Caco-2 (cell line): ENCODE measurements at regions not wholly inside any gene's neighbourhood (a gene's known extent, or its start where the extent isn't known, plus 50 kb on each side); places are given as distances from the start of the nearest gene placed in this dataset.

Experiments used
- BruUV-seq: library from RNA; stranded (reverse); fragments of 400-500 nt; replicated peaks from 2 replicates; lab custom pipeline; 2021; lab: Mats Ljungman, UMichigan
- CTCF ChIA-PET: fragments of 300-600 bp; sonication (Branson Sonifier 250); formaldehyde crosslinking; loops from one replicate; lab custom pipeline; 2022; ENCODE audit warnings: antibody characterized with exemption; lab: Charles Lee
- POLR2A ChIA-PET: fragments of 300-600 bp; sonication (Branson Sonifier 250); formaldehyde crosslinking; loops from one replicate; lab custom pipeline; 2022; ENCODE audit warnings: antibody characterized with exemption; lab: Charles Lee
- DNase-seq, 2 experiments: peaks; one replicate each; pipeline versions ENCODE4 v3.0.0 to v3.0.0-alpha.2; 2020 to 2022
- H3K27me3 ChIP-seq: replicated peaks from 2 replicates; pipeline ENCODE4 v1.6.0; 2011; ENCODE audit warnings: low read length; ENCODE audit not compliant: control insufficient read depth, insufficient read depth
- H3K36me3 ChIP-seq: 2 replicates; pipeline ENCODE4 v1.5.1; 2011; ENCODE audit warnings: low read length; ENCODE audit not compliant: control insufficient read depth, insufficient read depth
- H3K4me1 ChIP-seq: fragments of 250-450 bp; sonication (Bioruptor Pico); 2 replicates; pipeline ENCODE4 v1.5.1; 2020; ENCODE audit warnings: mild to moderate bottlenecking
- H3K4me3 ChIP-seq: 2 replicates; pipeline ENCODE4 v1.5.1; 2011; ENCODE audit warnings: low read depth, mild to moderate bottlenecking, control low read depth, low read length
- H3K9me3 ChIP-seq: fragments of 250-450 bp; sonication (Bioruptor Pico); 2 replicates; pipeline ENCODE4 v1.5.1; 2020; ENCODE audit warnings: mild to moderate bottlenecking, moderate library complexity
- H3K27ac Mint-ChIP-seq: one replicate; pipeline ENCODE4 v1.8.0; 2022; ENCODE audit warnings: mixed read lengths; ENCODE audit not compliant: unreplicated experiment
- H3K27me3 Mint-ChIP-seq: one replicate; pipeline ENCODE4 v1.8.0; 2022; ENCODE audit warnings: mixed read lengths; ENCODE audit not compliant: insufficient read depth, unreplicated experiment
- H3K36me3 Mint-ChIP-seq: one replicate; pipeline ENCODE4 v1.8.0; 2022; ENCODE audit warnings: mild to moderate bottlenecking, mixed read lengths; ENCODE audit not compliant: insufficient read depth, unreplicated experiment
- H3K4me1 Mint-ChIP-seq: one replicate; pipeline ENCODE4 v1.8.0; 2022; ENCODE audit warnings: low read depth, mixed read lengths; ENCODE audit not compliant: unreplicated experiment
- H3K4me3 Mint-ChIP-seq: one replicate; pipeline ENCODE4 v1.8.0; 2022; ENCODE audit warnings: mild to moderate bottlenecking, moderate library complexity, mixed read lengths; ENCODE audit not compliant: unreplicated experiment
- H3K9me3 Mint-ChIP-seq: one replicate; pipeline ENCODE4 v1.8.0; 2022; ENCODE audit warnings: mixed read lengths; ENCODE audit not compliant: unreplicated experiment
- intact Hi-C: fragments of 100-400 bp; cut with micrococcal nuclease; formaldehyde crosslinking; loops from one replicate; pipeline ENCODE4 v1.10.0; 2022; ENCODE audit not compliant: unreplicated experiment
- TF ChIP-seq, protein P1 (sequence below), 2 experiments: fragments of 200-600 bp in 1 of 2; IDR thresholded peaks; 1 replicate in 1 of 2; 2 replicates in 1 of 2; pipeline versions ENCODE4 v1.5.1 to v1.8.0; 2011 to 2022; ENCODE audit warnings: antibody characterized with exemption in 1 of 2, control low read depth in 1 of 2, inconsistent platforms in 1 of 2, low read depth in 1 of 2, low read length in 1 of 2, mild to moderate bottlenecking in 1 of 2, moderate library complexity in 1 of 2; ENCODE audit not compliant: insufficient read depth in 1 of 2, severe bottlenecking in 1 of 2, unreplicated experiment in 1 of 2

DNA sequence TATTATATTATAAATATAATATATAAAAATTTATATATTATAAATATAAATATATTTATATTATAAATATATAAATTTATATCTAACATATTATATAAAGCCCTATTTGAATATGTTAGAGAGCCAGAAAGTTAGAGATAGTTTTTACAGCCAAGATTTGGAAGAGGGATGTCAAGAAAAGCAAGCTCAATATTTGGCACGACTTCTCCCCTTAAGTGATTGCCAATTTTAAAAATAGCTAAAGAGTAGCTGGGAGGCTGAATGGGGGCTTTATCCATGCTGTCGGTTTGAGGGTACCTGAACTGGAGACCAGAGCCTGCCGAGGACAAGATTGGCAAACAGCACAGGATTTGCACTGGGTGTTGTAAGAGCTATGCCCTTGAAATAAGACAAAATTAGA is 180.9 kb upstream of the GYPC start:
- H3K27ac Mint-ChIP-seq: no peak overlapping the region
- no peak overlapping the region for H3K4me3 ChIP-seq
- intact Hi-C loops: no loop called here
- no peaks in the 10 kb centered on the region for H3K36me3 ChIP-seq
- H3K9me3 Mint-ChIP-seq: no peaks in the 10 kb centered on the region
- no TSS peak for BruUV-seq
- POLR2A ChIA-PET: no interaction called here
- no peaks in the 10 kb centered on the region for H3K4me1 Mint-ChIP-seq
- CTCF ChIA-PET: no interaction called here
- H3K27me3 Mint-ChIP-seq: peaks cover 6% of the 10 kb centered on the region
- no peak for DNase-seq
- H3K9me3 ChIP-seq: no peaks in the 10 kb centered on the region
- no peaks in the 10 kb centered on the region for H3K4me1 ChIP-seq
- TF ChIP-seq, protein P1, sequence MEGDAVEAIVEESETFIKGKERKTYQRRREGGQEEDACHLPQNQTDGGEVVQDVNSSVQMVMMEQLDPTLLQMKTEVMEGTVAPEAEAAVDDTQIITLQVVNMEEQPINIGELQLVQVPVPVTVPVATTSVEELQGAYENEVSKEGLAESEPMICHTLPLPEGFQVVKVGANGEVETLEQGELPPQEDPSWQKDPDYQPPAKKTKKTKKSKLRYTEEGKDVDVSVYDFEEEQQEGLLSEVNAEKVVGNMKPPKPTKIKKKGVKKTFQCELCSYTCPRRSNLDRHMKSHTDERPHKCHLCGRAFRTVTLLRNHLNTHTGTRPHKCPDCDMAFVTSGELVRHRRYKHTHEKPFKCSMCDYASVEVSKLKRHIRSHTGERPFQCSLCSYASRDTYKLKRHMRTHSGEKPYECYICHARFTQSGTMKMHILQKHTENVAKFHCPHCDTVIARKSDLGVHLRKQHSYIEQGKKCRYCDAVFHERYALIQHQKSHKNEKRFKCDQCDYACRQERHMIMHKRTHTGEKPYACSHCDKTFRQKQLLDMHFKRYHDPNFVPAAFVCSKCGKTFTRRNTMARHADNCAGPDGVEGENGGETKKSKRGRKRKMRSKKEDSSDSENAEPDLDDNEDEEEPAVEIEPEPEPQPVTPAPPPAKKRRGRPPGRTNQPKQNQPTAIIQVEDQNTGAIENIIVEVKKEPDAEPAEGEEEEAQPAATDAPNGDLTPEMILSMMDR (IDR thresholded peaks at IDR 0.05; ENCODE audit: insufficient read depth in 1 of 2, low read depth in 1 of 2, low read length in 1 of 2, severe bottlenecking in 1 of 2, unreplicated experiment in 1 of 2): no peak
- H3K36me3 Mint-ChIP-seq: no peaks in the 10 kb centered on the region
- no peak overlapping the region for H3K4me3 Mint-ChIP-seq
- H3K27me3 ChIP-seq: no peaks in the 10 kb centered on the region

GRCh38 chr2:126476691-126477090 is 179.3 kb upstream of the GYPC start:
- POLR2A ChIA-PET: no interaction called here

DNA sequence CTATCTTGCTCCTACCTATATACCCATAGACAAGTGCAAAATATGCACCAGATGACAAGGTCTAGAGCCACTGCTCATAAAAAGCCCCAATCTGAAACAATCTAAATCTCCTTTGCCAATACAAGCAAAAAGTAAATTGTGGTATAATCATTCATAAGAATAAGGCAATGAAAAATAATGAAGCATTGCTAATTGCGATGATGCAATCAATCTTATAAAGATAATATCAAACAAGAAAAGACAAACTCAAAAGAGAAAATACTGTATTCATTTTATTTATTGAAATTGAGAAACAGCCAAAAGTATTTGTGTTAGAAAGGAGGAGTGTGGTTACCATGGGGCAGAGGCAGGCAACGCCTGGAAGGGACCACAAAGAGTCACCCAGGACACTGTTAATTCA is 175.9 kb upstream of the GYPC start:
- no TSS peak for BruUV-seq
- Histone ChIP-seq H3K4me3 (no peak overlapping the region), H3K36me3 (no peaks in the 10 kb centered on the region), H3K9me3 (no peaks in the 10 kb centered on the region), H3K27me3 (no peaks in the 10 kb centered on the region), H3K4me1 (no peaks in the 10 kb centered on the region)
- intact Hi-C loops: no loop called here
- Mint-ChIP-seq H3K4me3 (no peak overlapping the region), H3K9me3 (no peaks in the 10 kb centered on the region), H3K4me1 (no peaks in the 10 kb centered on the region), H3K27ac (no peak overlapping the region), H3K36me3 (no peaks in the 10 kb centered on the region), H3K27me3 (peaks cover 4% of the 10 kb centered on the region)
- ChIA-PET POLR2A (no interaction called here), CTCF (no interaction called here)
- TF ChIP-seq, protein P1 (IDR thresholded peaks at IDR 0.05; ENCODE audit: insufficient read depth in 1 of 2, low read depth in 1 of 2, low read length in 1 of 2, severe bottlenecking in 1 of 2, unreplicated experiment in 1 of 2): no peak
- DNase-seq: no peak

More at GRCh38 chr2:126476691-126477090, 179.3 kb upstream of the GYPC start:
- H3K27ac Mint-ChIP-seq: no peak overlapping the region
- no peak for DNase-seq
- no peaks in the 10 kb centered on the region for H3K9me3 Mint-ChIP-seq
- Histone ChIP-seq H3K36me3 (no peaks in the 10 kb centered on the region), H3K27me3 (no peaks in the 10 kb centered on the region), H3K9me3 (no peaks in the 10 kb centered on the region), H3K4me3 (no peak overlapping the region), H3K4me1 (no peaks in the 10 kb centered on the region)
- no peaks in the 10 kb centered on the region for H3K36me3 Mint-ChIP-seq
- no peaks in the 10 kb centered on the region for H3K4me1 Mint-ChIP-seq
- no TSS peak for BruUV-seq
- H3K4me3 Mint-ChIP-seq: no peak overlapping the region
- peaks cover 6% of the 10 kb centered on the region for H3K27me3 Mint-ChIP-seq
- CTCF ChIA-PET: no interaction called here
- intact Hi-C loops: no loop called here
- TF ChIP-seq, protein P1 (IDR thresholded peaks at IDR 0.05; ENCODE audit: insufficient read depth in 1 of 2, low read depth in 1 of 2, low read length in 1 of 2, severe bottlenecking in 1 of 2, unreplicated experiment in 1 of 2): no peak
